Transverse colon (tissue), 4 donors: ENCODE measurements at regions not wholly inside any gene's neighbourhood (a gene's known extent, or its start where the extent isn't known, plus 50 kb on each side); places are given as distances from the start of the nearest gene placed in this dataset.

ENCODE experiments used
- DNase-seq: peaks from one replicate; pipeline ENCODE4 v3.0.0-alpha.2; 2019
- H3K27ac ChIP-seq, 4 donors: fragments of 200-600 bp; sonication (generic); 2 replicates each; pipeline ENCODE4 v1.5.1; 2016 to 2018; ENCODE audit warnings: inconsistent platforms in 4 of 4
- H3K27me3 ChIP-seq: fragments of 200-600 bp; sonication (generic); 2 replicates; pipeline ENCODE4 v1.5.1; 2017; ENCODE audit warnings: inconsistent platforms
- H3K36me3 ChIP-seq, 4 donors: fragments of 200-600 bp; sonication (generic); 2 replicates each; pipeline ENCODE4 v1.5.1; 2017 to 2019; ENCODE audit warnings: inconsistent platforms in 4 of 4
- H3K4me1 ChIP-seq, 4 donors: fragments of 200-600 bp; sonication (generic); 2 replicates each; pipeline ENCODE4 v1.5.1; 2017 to 2020; ENCODE audit warnings: inconsistent platforms in 4 of 4
- H3K4me3 ChIP-seq, 4 donors: fragments of 200-600 bp; sonication (generic); 1 replicate in 1 of 4; 2 replicates in 3 of 4; pipeline versions ENCODE4 v1.5.1 to v1.6.1; 2017 to 2019; ENCODE audit warnings: inconsistent platforms in 4 of 4
- H3K9me3 ChIP-seq, 2 donors: fragments of 200-600 bp; sonication (generic); 2 replicates each; pipeline ENCODE4 v1.5.1; 2017 to 2019; ENCODE audit warnings: inconsistent platforms in 2 of 2
- CTCF ChIP-seq, 5 experiments: fragments of 200-600 bp in 3 of 5; fragments of 450-650 bp in 2 of 5; sonication (generic) in 3 of 5; IDR thresholded peaks; 1 replicate in 2 of 5; 2 replicates in 3 of 5; pipeline ENCODE4 v1.5.1; 2016 to 2017; ENCODE audit warnings: antibody characterized with exemption in 5 of 5, inconsistent platforms in 3 of 5, mild to moderate bottlenecking in 2 of 5, moderate library complexity in 1 of 5
- EP300 ChIP-seq: sonication (generic); formaldehyde crosslinking; IDR thresholded peaks from one replicate; pipeline ENCODE4 v1.6.1; 2017; ENCODE audit warnings: antibody characterized with exemption, low read depth
- POLR2A ChIP-seq: fragments of 450-650 bp; IDR thresholded peaks from one replicate; pipeline ENCODE4 v1.6.1; 2016; ENCODE audit warnings: antibody characterized with exemption, mild to moderate bottlenecking, moderate library complexity
- POLR2AphosphoS5 ChIP-seq, 3 donors: sonication (generic); formaldehyde crosslinking; IDR thresholded peaks; one replicate each; pipeline ENCODE4 v1.6.1; 2016; ENCODE audit warnings: antibody characterized with exemption in 3 of 3
- WGBS, 2 donors: methylation state at CpG; one replicate each; pipeline ENCODE4 v1.1.5; 2018; ENCODE audit warnings: low coverage in 1 of 2; 5-methylcytosine and 5-hydroxymethylcytosine counted together
- in situ Hi-C, 4 donors: fragments of 200-750 bp; cut with MboI; loops; one replicate each; pipeline versions ENCODE4 v1.15.0 to v1.15.1; 2017; ENCODE audit warnings: low sequenced_read_pairs in 3 of 4, low pct_ligation_motif_present in 1 of 4, low pct_unique_long_range_greater_than_20kb in 1 of 4
- intact Hi-C: fragments of 100-400 bp; cut with DNase I; formaldehyde crosslinking; loops from one replicate; pipeline ENCODE4 v1.15.1; 2023; ENCODE audit warnings: low total_unique reads

- intact Hi-C loops: no loop called here
- H3K9me3 ChIP-seq: no peaks in the 10 kb centered on the region
- WGBS, 2 donors: 66 to 69% methylated on average over 3 of the region's 3 CpGs
- no peak for DNase-seq
- no peak for TF ChIP-seq POLR2A
- TF ChIP-seq CTCF (IDR thresholded peaks at IDR 0.05): no peak
- TF ChIP-seq POLR2AphosphoS5 (IDR thresholded peaks at IDR 0.05): no peak
- TF ChIP-seq EP300: no peak
- H3K27me3 ChIP-seq: no peaks in the 10 kb centered on the region
- no peak overlapping the region for H3K27ac ChIP-seq
- H3K4me3 ChIP-seq: no peak overlapping the region
- H3K36me3 ChIP-seq: no peaks in the 10 kb centered on the region
- H3K4me1 ChIP-seq: peaks cover 0 to 6% (median under 1%) of the 10 kb centered on the region in 4 donors
- in situ Hi-C loops: no loop called here
Observed at GRCh38 chr1:221106616-221107015, 227.4 kb downstream of the HLX start.

- no peak overlapping the region for H3K4me3 ChIP-seq
- H3K27ac ChIP-seq: no peak overlapping the region
- no peaks in the 10 kb centered on the region for H3K9me3 ChIP-seq
- no peaks in the 10 kb centered on the region for H3K4me1 ChIP-seq
- TF ChIP-seq EP300: no peak
- TF ChIP-seq CTCF (IDR thresholded peaks at IDR 0.05): no peak
- no peak for TF ChIP-seq POLR2A
- no peak for TF ChIP-seq POLR2AphosphoS5 (IDR thresholded peaks at IDR 0.05)
- DNase-seq: no peak
- in situ Hi-C loops: no loop called here
- H3K27me3 ChIP-seq: no peaks in the 10 kb centered on the region
- no peaks in the 10 kb centered on the region for H3K36me3 ChIP-seq
- intact Hi-C loops: no loop called here
Observed at GRCh38 chr1:221109930-221110329, 230.7 kb downstream of the HLX start.

GRCh38 chr1:221117133-221117532 lies 237.9 kb downstream of the HLX start:
- H3K36me3 ChIP-seq: no peaks in the 10 kb centered on the region
- H3K9me3 ChIP-seq: no peaks in the 10 kb centered on the region
- H3K27me3 ChIP-seq: no peaks in the 10 kb centered on the region
- no peak overlapping the region for H3K27ac ChIP-seq
- no peak overlapping the region for H3K4me3 ChIP-seq
- in situ Hi-C loops (no loop called here), intact Hi-C loops (no loop called here)
- DNase-seq: no peak
- 71 to 89% methylated on average over 1 of the region's 1 CpG for WGBS, 2 donors
- no peaks in the 10 kb centered on the region for H3K4me1 ChIP-seq
- TF ChIP-seq POLR2A: no peak
- TF ChIP-seq EP300: no peak
- no peak for TF ChIP-seq POLR2AphosphoS5 (IDR thresholded peaks at IDR 0.05)
- no peak for TF ChIP-seq CTCF (IDR thresholded peaks at IDR 0.05)

DNA sequence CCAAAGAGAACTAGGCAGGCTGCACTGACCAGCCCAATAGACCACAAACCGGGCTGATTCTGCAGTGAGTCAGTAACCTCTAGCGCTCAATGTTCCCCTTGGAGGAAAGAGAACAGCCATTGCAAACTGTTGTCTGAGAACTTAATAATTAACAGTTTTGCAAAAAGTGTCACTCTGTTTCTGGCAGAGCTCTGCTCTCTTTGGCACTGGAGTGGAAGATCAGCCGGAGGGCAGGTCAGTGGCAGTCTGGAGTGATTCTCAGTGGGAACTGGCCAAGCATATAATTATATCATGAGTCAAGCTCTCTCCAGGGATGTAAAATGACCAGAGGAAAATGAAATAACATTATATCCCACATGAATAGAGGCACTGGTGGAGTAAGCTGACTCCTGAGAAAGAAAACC lies 238.3 kb downstream of the HLX start:
- Histone ChIP-seq H3K36me3 (no peaks in the 10 kb centered on the region), H3K27ac (no peak overlapping the region), H3K4me1 (no peaks in the 10 kb centered on the region), H3K9me3 (no peaks in the 10 kb centered on the region), H3K4me3 (no peak overlapping the region), H3K27me3 (no peaks in the 10 kb centered on the region)
- intact Hi-C loops: no loop called here
- 46 to 50% methylated on average over 1 to 3 of the region's 3 CpGs for WGBS, 2 donors
- TF ChIP-seq CTCF (IDR thresholded peaks at IDR 0.05) (no peak), POLR2AphosphoS5 (IDR thresholded peaks at IDR 0.05) (no peak), EP300 (no peak), POLR2A (no peak)
- DNase-seq: no peak
- in situ Hi-C loops: no loop called here
